AG09309 (cell line): ENCODE measurements at regions not wholly inside any gene's neighbourhood (a gene's known extent, or its start where the extent isn't known, plus 50 kb on each side); places are given as distances from the start of the nearest gene placed in this dataset.

Experiments used
- DNase-seq: peaks from one replicate; pipeline ENCODE4 v3.0.0-alpha.2; 2010; ENCODE audit warnings: low read depth
- H3K4me3 ChIP-seq: 2 replicates; pipeline ENCODE4 v1.5.1; 2011; ENCODE audit warnings: mild to moderate bottlenecking, low read depth, low read length, moderate library complexity; ENCODE audit not compliant: control insufficient read depth
- TF ChIP-seq, protein P1 (sequence below): IDR thresholded peaks from 2 replicates; pipeline ENCODE4 v1.5.1; 2011; ENCODE audit warnings: mild to moderate bottlenecking, low read depth, low read length, inconsistent platforms; ENCODE audit not compliant: insufficient read depth, control insufficient read depth; ENCODE audit errors: missing control alignments

- DNase-seq, result no peak
- H3K4me3 ChIP-seq, result no peak overlapping the region
- TF ChIP-seq, protein P1, sequence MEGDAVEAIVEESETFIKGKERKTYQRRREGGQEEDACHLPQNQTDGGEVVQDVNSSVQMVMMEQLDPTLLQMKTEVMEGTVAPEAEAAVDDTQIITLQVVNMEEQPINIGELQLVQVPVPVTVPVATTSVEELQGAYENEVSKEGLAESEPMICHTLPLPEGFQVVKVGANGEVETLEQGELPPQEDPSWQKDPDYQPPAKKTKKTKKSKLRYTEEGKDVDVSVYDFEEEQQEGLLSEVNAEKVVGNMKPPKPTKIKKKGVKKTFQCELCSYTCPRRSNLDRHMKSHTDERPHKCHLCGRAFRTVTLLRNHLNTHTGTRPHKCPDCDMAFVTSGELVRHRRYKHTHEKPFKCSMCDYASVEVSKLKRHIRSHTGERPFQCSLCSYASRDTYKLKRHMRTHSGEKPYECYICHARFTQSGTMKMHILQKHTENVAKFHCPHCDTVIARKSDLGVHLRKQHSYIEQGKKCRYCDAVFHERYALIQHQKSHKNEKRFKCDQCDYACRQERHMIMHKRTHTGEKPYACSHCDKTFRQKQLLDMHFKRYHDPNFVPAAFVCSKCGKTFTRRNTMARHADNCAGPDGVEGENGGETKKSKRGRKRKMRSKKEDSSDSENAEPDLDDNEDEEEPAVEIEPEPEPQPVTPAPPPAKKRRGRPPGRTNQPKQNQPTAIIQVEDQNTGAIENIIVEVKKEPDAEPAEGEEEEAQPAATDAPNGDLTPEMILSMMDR, result no peak
Observed at GRCh38 chr6:112427499-112427898, 80.4 kb downstream of the RFPL4B start.

GRCh38 chr6:112428477-112428876, 81.3 kb downstream of the RFPL4B start:
- DNase-seq, result no peak
- TF ChIP-seq, protein P1, result no peak
- no peak overlapping the region for H3K4me3 ChIP-seq

- DNase-seq, result no peak
- H3K4me3 ChIP-seq, result no peak overlapping the region
- TF ChIP-seq, protein P1, result peak; percentile 27
Observed at GRCh38 chr6:112429226-112429625, 82.1 kb downstream of the RFPL4B start.

DNA sequence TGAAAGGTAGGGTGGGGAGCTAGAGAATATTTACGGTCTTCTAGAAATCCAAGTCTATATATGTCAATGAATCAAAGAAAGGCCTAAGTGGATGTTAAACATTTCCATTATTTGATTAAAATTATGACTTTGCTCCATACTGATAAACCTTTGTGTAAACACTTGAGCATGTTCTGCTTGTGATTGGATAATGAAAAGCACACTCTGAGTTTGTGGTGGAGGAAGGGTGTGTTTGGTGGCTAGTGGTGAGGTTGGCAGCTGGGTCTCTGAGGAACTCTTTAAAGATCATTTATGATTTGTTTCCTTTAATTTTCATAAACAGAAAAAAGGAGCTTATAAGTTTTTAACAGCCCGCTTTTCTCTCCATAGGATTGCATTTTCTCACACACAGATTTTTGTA, 84.7 kb downstream of the RFPL4B start:
- TF ChIP-seq, protein P1, result no peak
- DNase-seq, result no peak
- H3K4me3 ChIP-seq, result no peak overlapping the region

GRCh38 chr6:112432853-112433252, 85.7 kb downstream of the RFPL4B start:
- TF ChIP-seq, protein P1, result no peak

GRCh38 chr6:112433457-112433856, 86.3 kb downstream of the RFPL4B start:
- DNase-seq, result no peak
- TF ChIP-seq, protein P1, result no peak
- no peak overlapping the region for H3K4me3 ChIP-seq

More at GRCh38 chr6:112432853-112433252, 85.7 kb downstream of the RFPL4B start:
- H3K4me3 ChIP-seq, result no peak overlapping the region
- DNase-seq, result no peak

DNA sequence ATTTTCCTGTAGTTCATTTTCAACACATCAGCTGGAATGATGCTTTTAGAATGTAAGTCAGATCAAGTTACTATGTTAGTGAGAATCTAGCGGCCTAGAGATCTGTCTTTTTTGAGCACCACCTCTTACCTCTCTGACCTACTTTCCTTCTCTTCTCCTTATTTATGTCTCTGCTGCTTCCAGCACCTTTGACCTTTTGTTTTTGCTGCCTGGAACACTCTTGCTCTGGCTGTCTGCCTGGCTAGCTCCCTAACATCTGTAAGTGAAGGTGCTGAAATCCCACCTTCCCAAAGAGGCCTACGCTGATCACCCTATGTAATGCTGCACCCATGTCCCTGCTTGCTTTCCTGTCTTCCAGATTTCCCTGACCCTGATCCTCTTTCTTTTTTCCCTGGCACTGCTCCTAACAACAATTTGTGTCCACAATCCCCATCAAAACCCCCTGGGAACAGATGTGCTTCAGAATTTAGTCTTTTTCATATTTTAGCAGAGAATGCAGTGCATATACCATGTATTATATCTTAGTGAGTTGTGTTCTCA, 87.8 kb downstream of the RFPL4B start:
- no peak overlapping the region for H3K4me3 ChIP-seq
- TF ChIP-seq, protein P1, result no peak
- DNase-seq, result no peak
